ENCODE measurements at regions not wholly inside any gene's neighbourhood (a gene's known extent, or its start where the extent isn't known, plus 50 kb on each side); places are given as distances from the start of the nearest gene placed in this dataset.

DNA sequence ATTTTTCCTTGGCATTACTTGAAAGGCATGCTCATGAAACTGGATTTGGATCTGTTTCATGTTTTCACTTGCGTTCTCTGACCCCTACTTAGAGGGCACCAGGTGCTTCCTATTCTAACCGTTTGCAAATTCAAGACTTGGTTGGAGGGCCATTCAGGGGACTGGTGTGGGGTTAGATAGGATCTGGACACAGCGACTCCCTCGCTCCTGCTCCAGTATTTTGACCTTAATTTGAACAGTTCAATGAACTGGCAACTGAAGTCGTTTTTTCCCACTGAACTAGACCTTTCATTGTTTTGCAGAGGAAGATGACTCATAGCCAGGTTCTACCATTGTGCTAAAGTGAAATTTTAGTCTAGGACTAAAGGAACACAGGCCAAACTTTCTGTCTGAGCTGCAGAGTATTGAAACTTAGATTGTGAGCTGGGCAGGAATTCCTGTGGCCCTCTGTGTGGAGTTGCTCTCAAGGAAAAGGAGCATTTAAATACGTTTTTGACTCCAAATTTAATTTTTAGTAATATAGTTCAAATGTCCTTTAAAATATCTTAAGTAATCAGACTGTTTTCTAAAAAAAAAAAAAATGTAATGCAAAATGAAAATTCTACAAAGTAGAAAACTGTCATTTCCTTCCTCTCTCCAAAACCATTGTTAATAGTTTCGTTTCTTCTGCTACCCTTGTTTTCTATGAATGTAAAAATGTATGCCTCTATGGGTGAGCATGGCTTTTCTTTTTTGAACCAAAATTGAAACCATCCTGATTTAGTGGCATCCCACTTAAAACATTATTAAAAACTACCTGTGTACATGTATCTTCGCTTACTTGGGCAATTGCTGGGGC is 64.8 kb downstream of the UTRN start:
- Histone ChIP-seq H3K27me3 (ENCODE audit: control insufficient read depth, insufficient read depth, low read length) (no peaks in the 10 kb centered on the region), H3K9me3 (ENCODE audit: control insufficient read depth, insufficient read depth, low read length) (no peaks in the 10 kb centered on the region), H3K27ac (ENCODE audit: low read depth, low read length) (no peak overlapping the region), H3K4me3 (ENCODE audit: low read depth, low read length) (no peak overlapping the region; the same call in 1 of the 2 replicates)
- ChIA-PET CTCF (no interaction called here), POLR2A (no interaction called here)
- DNase-seq (ENCODE audit: low read depth, low spot score) = no peak
- TF ChIP-seq, protein P1, sequence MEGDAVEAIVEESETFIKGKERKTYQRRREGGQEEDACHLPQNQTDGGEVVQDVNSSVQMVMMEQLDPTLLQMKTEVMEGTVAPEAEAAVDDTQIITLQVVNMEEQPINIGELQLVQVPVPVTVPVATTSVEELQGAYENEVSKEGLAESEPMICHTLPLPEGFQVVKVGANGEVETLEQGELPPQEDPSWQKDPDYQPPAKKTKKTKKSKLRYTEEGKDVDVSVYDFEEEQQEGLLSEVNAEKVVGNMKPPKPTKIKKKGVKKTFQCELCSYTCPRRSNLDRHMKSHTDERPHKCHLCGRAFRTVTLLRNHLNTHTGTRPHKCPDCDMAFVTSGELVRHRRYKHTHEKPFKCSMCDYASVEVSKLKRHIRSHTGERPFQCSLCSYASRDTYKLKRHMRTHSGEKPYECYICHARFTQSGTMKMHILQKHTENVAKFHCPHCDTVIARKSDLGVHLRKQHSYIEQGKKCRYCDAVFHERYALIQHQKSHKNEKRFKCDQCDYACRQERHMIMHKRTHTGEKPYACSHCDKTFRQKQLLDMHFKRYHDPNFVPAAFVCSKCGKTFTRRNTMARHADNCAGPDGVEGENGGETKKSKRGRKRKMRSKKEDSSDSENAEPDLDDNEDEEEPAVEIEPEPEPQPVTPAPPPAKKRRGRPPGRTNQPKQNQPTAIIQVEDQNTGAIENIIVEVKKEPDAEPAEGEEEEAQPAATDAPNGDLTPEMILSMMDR (IDR thresholded peaks at IDR 0.05; ENCODE audit: low read depth, low read length) = no peak

DNA sequence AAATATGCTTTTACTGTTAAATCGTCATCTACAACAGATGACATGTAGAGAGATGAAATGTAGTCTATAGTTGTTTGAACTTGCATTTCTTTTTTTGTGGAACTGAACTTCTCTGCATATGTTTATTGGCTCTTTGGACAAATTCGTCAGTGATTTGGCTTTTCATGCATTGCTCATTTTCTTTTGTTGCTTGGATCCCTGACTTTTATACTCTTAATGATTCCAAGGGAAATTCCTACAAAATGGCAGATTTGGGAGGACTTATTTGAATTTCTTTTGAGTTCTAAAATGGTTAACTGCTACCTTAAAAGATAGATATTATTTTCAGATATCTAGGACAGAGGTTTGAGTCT is 65.4 kb downstream of the UTRN start:
- H3K27ac ChIP-seq (ENCODE audit: low read depth, low read length) = no peak overlapping the region

DNA sequence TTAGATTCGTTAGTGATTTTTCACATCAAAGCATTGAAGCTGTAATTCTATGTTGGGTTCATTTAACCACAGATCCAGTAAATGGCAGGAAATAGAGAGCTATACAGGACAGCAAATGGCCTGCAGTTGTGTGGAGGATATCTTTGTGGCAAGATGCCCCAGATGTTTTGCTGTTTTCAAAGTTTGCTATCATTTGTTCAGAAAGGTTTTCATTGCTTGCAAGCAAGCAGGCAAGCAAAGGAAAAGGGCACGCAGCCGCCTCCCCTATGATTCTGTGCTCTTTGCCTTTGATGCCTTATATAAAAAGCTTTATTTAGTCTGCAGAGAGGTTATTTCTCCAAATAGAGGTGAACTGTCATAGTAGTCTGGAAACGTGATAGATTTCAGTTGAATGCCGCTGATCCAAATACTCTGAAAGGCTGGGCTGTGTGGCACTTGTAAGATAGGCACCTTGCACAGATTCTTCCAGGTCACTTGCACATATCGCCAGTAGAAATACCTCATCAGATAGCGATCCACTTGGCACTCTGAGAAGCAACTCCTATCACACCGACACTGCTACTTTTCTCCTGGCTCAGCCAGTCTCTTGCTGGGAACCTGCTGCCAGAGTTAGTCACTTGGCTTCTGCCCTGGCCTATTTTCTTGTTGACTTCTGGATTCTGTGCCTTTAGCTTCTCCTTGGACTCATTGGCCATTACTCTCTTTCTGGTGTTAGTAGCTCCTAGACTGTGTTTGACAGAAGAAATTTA is 66.4 kb downstream of the UTRN start:
- CTCF ChIA-PET = no interaction called here
- Histone ChIP-seq H3K27ac (ENCODE audit: low read depth, low read length) (no peak overlapping the region), H3K27me3 (ENCODE audit: control insufficient read depth, insufficient read depth, low read length) (no peaks in the 10 kb centered on the region), H3K9me3 (ENCODE audit: control insufficient read depth, insufficient read depth, low read length) (no peaks in the 10 kb centered on the region), H3K4me3 (ENCODE audit: low read depth, low read length) (no peak overlapping the region)
- no peak for DNase-seq (ENCODE audit: low read depth, low spot score)
- POLR2A ChIA-PET = no interaction called here
- TF ChIP-seq, protein P1 (IDR thresholded peaks at IDR 0.05; ENCODE audit: low read depth, low read length) = no peak

More for the DNA sequence above, 65.4 kb downstream of the UTRN start:
- TF ChIP-seq, protein P1 (IDR thresholded peaks at IDR 0.05; ENCODE audit: low read depth, low read length) = no peak
- Histone ChIP-seq H3K4me3 (ENCODE audit: low read depth, low read length) (no peak overlapping the region; the same call in 1 of the 2 replicates), H3K27me3 (ENCODE audit: control insufficient read depth, insufficient read depth, low read length) (no peaks in the 10 kb centered on the region), H3K9me3 (ENCODE audit: control insufficient read depth, insufficient read depth, low read length) (no peaks in the 10 kb centered on the region)
- POLR2A ChIA-PET = no interaction called here
- CTCF ChIA-PET = no interaction called here
- DNase-seq (ENCODE audit: low read depth, low spot score) = no peak

DNA sequence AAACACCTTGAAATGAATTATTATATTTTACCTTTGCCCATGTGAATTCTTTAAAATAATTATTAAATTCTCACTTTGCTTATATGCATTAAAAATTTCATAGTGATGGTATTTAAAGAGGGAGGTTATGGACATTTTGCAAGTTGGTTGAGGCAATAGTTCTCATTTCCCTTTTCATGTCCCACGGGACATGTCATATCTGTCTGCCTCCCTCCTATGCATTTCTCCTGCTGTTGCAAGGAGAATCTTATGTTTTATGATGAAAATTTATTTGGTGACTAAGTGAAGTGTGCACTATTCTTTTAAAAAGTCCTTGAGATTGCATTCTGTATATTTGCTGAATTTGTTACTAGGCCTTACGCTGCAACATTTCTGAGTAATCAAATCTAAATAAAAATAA is 67.2 kb downstream of the UTRN start:
- H3K27me3 ChIP-seq (ENCODE audit: control insufficient read depth, insufficient read depth, low read length) = no peaks in the 10 kb centered on the region
- DNase-seq (ENCODE audit: low read depth, low spot score) = no peak
- no peak overlapping the region for H3K4me3 ChIP-seq (ENCODE audit: low read depth, low read length)
- no peak overlapping the region for H3K27ac ChIP-seq (ENCODE audit: low read depth, low read length)
- ChIA-PET POLR2A (no interaction called here), CTCF (no interaction called here)
- no peaks in the 10 kb centered on the region for H3K9me3 ChIP-seq (ENCODE audit: control insufficient read depth, insufficient read depth, low read length)
- TF ChIP-seq, protein P1 (IDR thresholded peaks at IDR 0.05; ENCODE audit: low read depth, low read length) = no peak

DNA sequence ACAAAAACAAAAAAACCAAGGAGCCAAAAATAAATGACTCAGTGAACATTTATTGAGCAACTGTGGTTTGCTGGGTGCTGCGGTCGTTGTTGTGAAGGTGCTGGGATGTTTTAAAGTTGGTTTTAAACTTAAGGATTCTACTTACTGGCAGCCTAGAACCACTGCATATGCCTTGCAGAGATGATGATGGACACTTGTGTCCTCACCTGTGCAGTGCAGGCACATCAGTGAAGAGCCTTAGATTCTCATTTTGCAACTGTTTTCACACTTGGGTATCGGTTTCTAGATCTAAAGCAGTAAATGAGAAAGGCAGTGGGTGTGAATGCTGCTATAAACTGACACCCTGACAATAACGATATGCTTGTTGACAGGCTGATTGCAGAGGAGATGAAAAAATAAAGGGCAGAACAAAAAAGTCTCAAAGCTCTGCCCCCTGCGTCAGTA is 68.8 kb downstream of the UTRN start:
- Histone ChIP-seq H3K27me3 (ENCODE audit: control insufficient read depth, insufficient read depth, low read length) (no peaks in the 10 kb centered on the region), H3K27ac (ENCODE audit: low read depth, low read length) (no peak overlapping the region), H3K4me3 (ENCODE audit: low read depth, low read length) (no peak overlapping the region), H3K9me3 (ENCODE audit: control insufficient read depth, insufficient read depth, low read length) (no peaks in the 10 kb centered on the region)
- no peak for DNase-seq (ENCODE audit: low read depth, low spot score)
- CTCF ChIA-PET = no interaction called here
- POLR2A ChIA-PET = no interaction called here
- TF ChIP-seq, protein P1 (IDR thresholded peaks at IDR 0.05; ENCODE audit: low read depth, low read length) = no peak

All from AG04450 (cell line).